HuH-7.5 (cell line): ENCODE measurements at regions not wholly inside any gene's neighbourhood (a gene's known extent, or its start where the extent isn't known, plus 50 kb on each side); places are given as distances from the start of the nearest gene placed in this dataset.

Experiments
- DNase-seq: peaks from one replicate; pipeline ENCODE4 v3.0.0; 2011; ENCODE audit warnings: low spot score

- no peak for DNase-seq
Observed at GRCh38 chr9:14560194-14560593, 133.0 kb downstream of the ZDHHC21 start.

GRCh38 chr9:14554886-14555285, 138.3 kb downstream of the ZDHHC21 start:
- no peak for DNase-seq

GRCh38 chr9:14547245-14548060, 145.8 kb downstream of the ZDHHC21 start:
- no peak for DNase-seq

- no peak for DNase-seq
Observed at GRCh38 chr9:14546693-14547092, 146.5 kb downstream of the ZDHHC21 start.

GRCh38 chr9:14542071-14542470, 151.2 kb downstream of the ZDHHC21 start:
- DNase-seq, result no peak

GRCh38 chr9:14538526-14538925, 154.7 kb downstream of the ZDHHC21 start:
- DNase-seq, result no peak

GRCh38 chr9:14535161-14535955, 157.9 kb downstream of the ZDHHC21 start:
- DNase-seq, result no peak

- no peak for DNase-seq
Observed at GRCh38 chr9:14533867-14534640, 159.2 kb downstream of the ZDHHC21 start.

GRCh38 chr9:14532456-14533115, 160.6 kb downstream of the ZDHHC21 start:
- DNase-seq, result no peak

GRCh38 chr9:14531341-14532269, 161.6 kb downstream of the ZDHHC21 start:
- DNase-seq, result no peak

GRCh38 chr9:14530841-14531240, 162.4 kb downstream of the ZDHHC21 start:
- DNase-seq, result no peak

- DNase-seq, result no peak
Observed at GRCh38 chr9:14530366-14530765, 162.9 kb downstream of the ZDHHC21 start.

GRCh38 chr9:14529629-14530028, 163.6 kb downstream of the ZDHHC21 start:
- no peak for DNase-seq

- DNase-seq, result no peak
Observed at GRCh38 chr9:14529054-14529453, 164.2 kb downstream of the ZDHHC21 start.

GRCh38 chr9:14526504-14526903, 166.7 kb downstream of the ZDHHC21 start:
- no peak for DNase-seq

GRCh38 chr9:14525856-14526255, 167.4 kb downstream of the ZDHHC21 start:
- DNase-seq, result no peak

- no peak for DNase-seq
Observed at GRCh38 chr9:14524873-14525515, 168.2 kb downstream of the ZDHHC21 start.

GRCh38 chr9:14523545-14523944, 169.7 kb downstream of the ZDHHC21 start:
- no peak for DNase-seq

- no peak for DNase-seq
Observed at GRCh38 chr9:14522627-14523379, 170.4 kb downstream of the ZDHHC21 start.

GRCh38 chr9:14520341-14520740, 172.9 kb downstream of the ZDHHC21 start:
- no peak for DNase-seq
